Duodenal mucosa (tissue), 2 donors: ENCODE measurements at regions not wholly inside any gene's neighbourhood (a gene's known extent, or its start where the extent isn't known, plus 50 kb on each side); places are given as distances from the start of the nearest gene placed in this dataset.

ENCODE experiments used
- H3K27ac ChIP-seq: one replicate; pipeline ENCODE4 v1.7.0; 2013; ENCODE audit warnings: low read depth, low read length
- H3K27me3 ChIP-seq, 2 donors: one replicate each; pipeline ENCODE4 v1.7.0; 2013; ENCODE audit warnings: low read length in 2 of 2, control low read depth in 1 of 2; ENCODE audit not compliant: insufficient read depth in 2 of 2, control insufficient read depth in 1 of 2
- H3K36me3 ChIP-seq, 2 donors: one replicate each; pipeline ENCODE4 v1.7.0; 2013; ENCODE audit warnings: low read length in 2 of 2, control low read depth in 1 of 2; ENCODE audit not compliant: insufficient read depth in 2 of 2, control insufficient read depth in 1 of 2
- H3K4me1 ChIP-seq, 2 donors: one replicate each; pipeline ENCODE4 v1.7.0; 2013; ENCODE audit warnings: low read length in 2 of 2, control low read depth in 1 of 2; ENCODE audit not compliant: insufficient read depth in 2 of 2, control insufficient read depth in 1 of 2
- H3K4me3 ChIP-seq, 2 donors: one replicate each; pipeline ENCODE4 v1.7.0; 2013; ENCODE audit warnings: low read length in 2 of 2, low read depth in 1 of 2
- H3K9ac ChIP-seq, 2 donors: one replicate each; pipeline ENCODE4 v1.7.0; 2013; ENCODE audit warnings: low read length in 2 of 2, low read depth in 1 of 2
- H3K9me3 ChIP-seq, 2 donors: one replicate each; pipeline ENCODE4 v1.7.0; 2013; ENCODE audit warnings: low read length in 2 of 2, control low read depth in 1 of 2; ENCODE audit not compliant: control insufficient read depth in 1 of 2

GRCh38 chr4:1475277-1476139 is 69.3 kb upstream of the NKX1-1 start:
- Histone ChIP-seq H3K36me3 (no peaks in the 10 kb centered on the region), H3K27ac (no peak overlapping the region), H3K27me3 (peaks cover 15 to 16% of the 10 kb centered on the region in 2 donors), H3K9me3 (peaks cover 0 to 3% of the 10 kb centered on the region in 2 donors), H3K9ac (no peak overlapping the region), H3K4me1 (no peaks in the 10 kb centered on the region), H3K4me3 (no peak overlapping the region)

GRCh38 chr4:1474126-1475090 is 68.2 kb upstream of the NKX1-1 start:
- no peaks in the 10 kb centered on the region for H3K36me3 ChIP-seq
- H3K27me3 ChIP-seq: peaks cover 15 to 16% of the 10 kb centered on the region in 2 donors
- H3K4me1 ChIP-seq: no peaks in the 10 kb centered on the region
- no peaks in the 10 kb centered on the region for H3K9me3 ChIP-seq
- H3K9ac ChIP-seq: no peak overlapping the region
- H3K27ac ChIP-seq: no peak overlapping the region
- H3K4me3 ChIP-seq: no peak overlapping the region

GRCh38 chr4:1473718-1474117 is 67.5 kb upstream of the NKX1-1 start:
- no peak overlapping the region for H3K9ac ChIP-seq
- H3K27me3 ChIP-seq: peaks cover 15 to 16% of the 10 kb centered on the region in 2 donors
- no peak overlapping the region for H3K4me3 ChIP-seq
- H3K27ac ChIP-seq: no peak overlapping the region
- no peaks in the 10 kb centered on the region for H3K36me3 ChIP-seq
- H3K9me3 ChIP-seq: no peaks in the 10 kb centered on the region
- H3K4me1 ChIP-seq: no peaks in the 10 kb centered on the region

DNA sequence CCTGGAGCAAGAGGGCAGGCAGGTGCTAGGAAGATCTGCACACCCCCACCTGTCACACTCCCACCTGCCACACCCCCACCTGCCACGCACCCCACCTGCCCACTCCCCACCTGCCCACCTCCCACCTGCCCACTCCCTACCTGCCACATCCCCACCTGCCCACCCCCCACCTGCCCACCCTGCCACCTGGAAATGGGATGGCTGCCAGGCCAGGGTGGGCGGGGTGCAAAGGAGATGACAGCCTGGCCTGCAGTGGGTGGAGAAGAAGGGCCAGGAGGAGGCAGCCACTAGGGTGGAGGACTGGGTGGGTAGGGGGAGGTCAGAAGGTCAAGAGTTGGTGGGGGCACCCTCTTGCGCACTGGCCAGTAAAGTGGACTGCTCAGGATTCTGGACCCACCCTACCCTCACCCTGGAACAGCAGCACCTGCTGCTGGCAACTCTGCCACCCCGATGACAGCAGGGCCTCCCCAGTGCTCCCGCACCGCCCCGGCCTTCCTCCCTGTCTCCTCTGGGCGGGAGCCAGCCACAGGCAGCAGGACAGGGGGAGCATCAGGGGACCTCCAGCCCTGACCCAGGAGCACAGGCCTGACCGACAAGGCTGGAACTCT is 66.8 kb upstream of the NKX1-1 start:
- Histone ChIP-seq H3K4me3 (no peak overlapping the region), H3K27me3 (peaks cover 15 to 16% of the 10 kb centered on the region in 2 donors), H3K9ac (no peak overlapping the region), H3K36me3 (no peaks in the 10 kb centered on the region), H3K9me3 (peaks cover 0 to 4% of the 10 kb centered on the region in 2 donors), H3K4me1 (no peaks in the 10 kb centered on the region), H3K27ac (no peak overlapping the region)

DNA sequence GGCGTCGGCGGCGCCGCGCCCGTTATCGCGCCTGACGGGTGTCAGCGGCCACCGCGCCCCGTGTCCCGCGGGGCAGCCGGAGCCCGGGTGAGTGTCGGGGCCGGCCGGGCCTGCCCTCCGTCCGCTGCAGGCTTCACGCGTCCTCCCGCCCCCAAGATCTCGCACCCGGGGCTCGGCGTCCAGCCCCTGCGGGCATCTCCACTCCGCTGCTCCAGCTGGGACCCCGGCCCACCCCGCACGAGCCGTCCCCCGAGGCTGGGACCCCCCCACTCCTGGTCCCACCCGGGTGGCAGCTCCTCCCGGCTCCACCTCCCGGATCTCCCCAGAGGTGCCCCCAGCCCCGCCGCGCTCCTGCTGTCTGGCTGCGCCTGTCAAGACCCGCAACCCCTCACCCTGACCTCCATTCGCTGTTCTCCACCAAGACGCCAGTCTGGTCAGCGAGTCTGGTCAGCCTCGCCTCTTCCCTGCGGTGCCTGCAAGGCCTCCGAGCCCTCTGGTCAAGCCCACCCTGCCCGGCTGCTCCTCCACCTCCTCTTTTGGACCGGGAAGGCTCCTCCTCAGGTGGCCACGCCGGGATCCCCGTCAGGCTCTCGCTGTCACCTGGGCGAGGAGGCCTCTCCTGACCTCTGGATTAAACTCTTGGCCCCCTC is 66.0 kb upstream of the NKX1-1 start:
- H3K36me3 ChIP-seq: no peaks in the 10 kb centered on the region
- H3K27me3 ChIP-seq: peaks cover 15 to 16% of the 10 kb centered on the region in 2 donors
- H3K4me1 ChIP-seq: no peaks in the 10 kb centered on the region
- H3K9me3 ChIP-seq: peaks cover 0 to 9% of the 10 kb centered on the region in 2 donors
- H3K9ac ChIP-seq: no peak overlapping the region
- H3K4me3 ChIP-seq: no peak overlapping the region
- H3K27ac ChIP-seq: no peak overlapping the region

DNA sequence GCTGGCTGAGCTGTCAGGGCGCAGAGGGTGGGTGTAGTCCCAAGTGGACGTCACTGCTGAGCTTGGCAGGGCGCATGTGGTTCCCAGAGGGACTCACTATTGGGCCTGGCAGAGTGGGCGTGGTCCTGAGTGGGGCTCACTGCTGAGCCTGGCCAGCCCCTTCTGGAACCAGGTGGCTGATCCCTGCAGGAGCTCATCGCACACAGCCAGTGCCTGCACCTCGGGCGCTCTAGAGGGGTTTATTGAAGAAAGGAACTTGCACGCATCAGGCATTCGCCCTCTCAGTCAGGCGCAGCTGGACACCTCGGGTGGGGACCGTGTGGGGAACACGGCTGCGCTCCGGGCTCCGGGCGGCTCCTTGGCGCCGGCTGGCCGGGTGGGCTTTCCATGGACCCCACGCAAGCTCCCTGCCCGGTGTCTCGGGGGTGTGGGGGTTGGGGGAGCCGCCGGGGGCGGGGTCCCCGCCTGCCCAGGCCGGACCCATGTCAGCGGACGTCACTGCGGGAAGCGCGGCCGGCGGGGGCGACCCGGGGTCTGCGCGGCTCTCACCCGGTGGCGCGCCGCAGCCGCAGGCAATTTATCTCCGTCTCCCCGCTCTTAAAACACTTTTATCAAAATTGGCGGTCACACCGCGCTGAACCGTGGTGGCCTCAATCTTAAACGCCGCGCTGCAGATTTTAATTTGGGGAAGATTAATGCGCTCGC is 65.4 kb upstream of the NKX1-1 start:
- H3K9me3 ChIP-seq: peaks cover 0 to 9% of the 10 kb centered on the region in 2 donors
- H3K4me3 ChIP-seq: no peak overlapping the region
- H3K4me1 ChIP-seq: no peaks in the 10 kb centered on the region
- no peaks in the 10 kb centered on the region for H3K36me3 ChIP-seq
- no peak overlapping the region for H3K27ac ChIP-seq
- H3K9ac ChIP-seq: no peak overlapping the region
- peaks cover 15 to 16% of the 10 kb centered on the region in 2 donors for H3K27me3 ChIP-seq

DNA sequence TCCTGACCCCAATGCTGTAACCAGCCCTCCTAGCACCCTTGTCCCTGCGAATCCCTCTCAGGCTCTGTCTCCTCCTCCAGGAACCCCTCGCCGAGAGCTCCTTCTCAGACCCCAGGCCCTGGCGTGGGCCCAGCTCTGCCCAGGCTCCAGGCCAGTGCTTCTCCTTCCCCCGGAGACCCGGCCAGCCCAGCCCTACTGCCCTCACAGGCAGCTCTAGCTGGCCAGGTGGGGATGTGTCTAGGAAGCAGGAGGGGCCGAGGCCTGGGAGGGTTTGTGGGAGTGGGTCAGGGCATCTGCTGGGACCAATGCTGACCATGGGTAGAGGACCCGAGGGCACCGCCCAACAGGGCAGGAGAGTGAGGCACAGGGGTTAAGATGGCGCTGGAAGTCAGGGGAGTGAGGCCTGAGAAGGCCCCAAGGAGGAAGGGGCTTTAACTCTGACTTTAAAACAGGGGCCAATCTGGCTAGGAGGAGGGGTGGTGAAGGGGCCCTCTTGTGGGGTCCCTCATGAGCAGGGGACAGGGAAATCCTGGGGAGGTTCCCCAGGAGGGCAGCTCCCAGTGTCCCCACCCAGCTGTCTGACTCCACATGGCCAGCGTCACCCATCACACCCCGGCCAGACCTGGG is 64.7 kb upstream of the NKX1-1 start:
- H3K36me3 ChIP-seq: no peaks in the 10 kb centered on the region
- no peak overlapping the region for H3K27ac ChIP-seq
- no peaks in the 10 kb centered on the region for H3K4me1 ChIP-seq
- H3K9ac ChIP-seq: no peak overlapping the region
- H3K27me3 ChIP-seq: peaks cover 15 to 16% of the 10 kb centered on the region in 2 donors
- H3K9me3 ChIP-seq: peaks cover 0 to 9% of the 10 kb centered on the region in 2 donors
- no peak overlapping the region for H3K4me3 ChIP-seq

GRCh38 chr4:1470393-1470670 is 64.1 kb upstream of the NKX1-1 start:
- Histone ChIP-seq H3K4me3 (no peak overlapping the region), H3K36me3 (no peaks in the 10 kb centered on the region), H3K27ac (no peak overlapping the region), H3K9ac (no peak overlapping the region), H3K9me3 (peaks cover 0 to 9% of the 10 kb centered on the region in 2 donors), H3K27me3 (peaks cover 15 to 16% of the 10 kb centered on the region in 2 donors), H3K4me1 (no peaks in the 10 kb centered on the region)
